Osteoblast (primary cell): ENCODE measurements at regions not wholly inside any gene's neighbourhood (a gene's known extent, or its start where the extent isn't known, plus 50 kb on each side); places are given as distances from the start of the nearest gene placed in this dataset.

Experiments
- DNase-seq: peaks from one replicate; pipeline ENCODE4 v3.0.0; 2011; ENCODE audit warnings: low spot score, mixed read lengths; ENCODE audit not compliant: insufficient read length; ENCODE audit errors: missing footprints
- H2AFZ ChIP-seq: 2 replicates; pipeline ENCODE4 v1.6.0; 2011; ENCODE audit warnings: mild to moderate bottlenecking, low read length
- H3K27ac ChIP-seq: 2 replicates; pipeline ENCODE4 v1.5.1; 2011; ENCODE audit warnings: mild to moderate bottlenecking, low read depth, low read length, moderate library complexity
- H3K27me3 ChIP-seq: 2 replicates; pipeline ENCODE4 v1.6.0; 2012; ENCODE audit warnings: mild to moderate bottlenecking, control low read depth, inconsistent platforms, low read length, moderate library complexity; ENCODE audit not compliant: insufficient read depth
- H3K36me3 ChIP-seq: 2 replicates; pipeline ENCODE4 v1.5.1; 2011; ENCODE audit warnings: mild to moderate bottlenecking, low read length, control low read depth, moderate library complexity; ENCODE audit not compliant: insufficient read depth
- H3K4me1 ChIP-seq: 2 replicates; pipeline ENCODE4 v1.5.1; 2011; ENCODE audit warnings: mild to moderate bottlenecking, low read length, control low read depth, moderate library complexity; ENCODE audit not compliant: insufficient read depth
- H3K4me2 ChIP-seq: 2 replicates; pipeline ENCODE4 v1.6.0; 2011; ENCODE audit warnings: mild to moderate bottlenecking, low read length; ENCODE audit not compliant: insufficient read depth
- H3K4me3 ChIP-seq: fragments of 200-600 bp; sonication (generic); 3 replicates; pipeline ENCODE4 v1.5.1; 2012; ENCODE audit warnings: mild to moderate bottlenecking, low read length, inconsistent platforms; ENCODE audit not compliant: insufficient read depth
- H3K79me2 ChIP-seq: 2 replicates; pipeline ENCODE4 v1.6.0; 2012; ENCODE audit warnings: mild to moderate bottlenecking, low read length, control low read depth, inconsistent platforms; ENCODE audit not compliant: insufficient read depth
- H3K9me3 ChIP-seq: 2 replicates; pipeline ENCODE4 v1.5.1; 2011; ENCODE audit warnings: low read depth, low read length, control low read depth
- H4K20me1 ChIP-seq: 2 replicates; pipeline ENCODE4 v1.6.0; 2012; ENCODE audit warnings: mild to moderate bottlenecking, low read length, control low read depth; ENCODE audit not compliant: insufficient read depth
- TF ChIP-seq, protein P1 (sequence below): IDR thresholded peaks from 2 replicates; pipeline ENCODE4 v1.5.1; 2011; ENCODE audit warnings: mild to moderate bottlenecking, low read depth, low read length, moderate library complexity; ENCODE audit errors: extremely low read depth

GRCh38 chr14:39722547-39723273 lies 290.5 kb upstream of the FBXO33 start:
- H3K36me3 ChIP-seq: no peaks in the 10 kb centered on the region
- no peaks in the 10 kb centered on the region for H3K9me3 ChIP-seq
- no peaks in the 10 kb centered on the region for H3K4me1 ChIP-seq
- TF ChIP-seq, protein P1, sequence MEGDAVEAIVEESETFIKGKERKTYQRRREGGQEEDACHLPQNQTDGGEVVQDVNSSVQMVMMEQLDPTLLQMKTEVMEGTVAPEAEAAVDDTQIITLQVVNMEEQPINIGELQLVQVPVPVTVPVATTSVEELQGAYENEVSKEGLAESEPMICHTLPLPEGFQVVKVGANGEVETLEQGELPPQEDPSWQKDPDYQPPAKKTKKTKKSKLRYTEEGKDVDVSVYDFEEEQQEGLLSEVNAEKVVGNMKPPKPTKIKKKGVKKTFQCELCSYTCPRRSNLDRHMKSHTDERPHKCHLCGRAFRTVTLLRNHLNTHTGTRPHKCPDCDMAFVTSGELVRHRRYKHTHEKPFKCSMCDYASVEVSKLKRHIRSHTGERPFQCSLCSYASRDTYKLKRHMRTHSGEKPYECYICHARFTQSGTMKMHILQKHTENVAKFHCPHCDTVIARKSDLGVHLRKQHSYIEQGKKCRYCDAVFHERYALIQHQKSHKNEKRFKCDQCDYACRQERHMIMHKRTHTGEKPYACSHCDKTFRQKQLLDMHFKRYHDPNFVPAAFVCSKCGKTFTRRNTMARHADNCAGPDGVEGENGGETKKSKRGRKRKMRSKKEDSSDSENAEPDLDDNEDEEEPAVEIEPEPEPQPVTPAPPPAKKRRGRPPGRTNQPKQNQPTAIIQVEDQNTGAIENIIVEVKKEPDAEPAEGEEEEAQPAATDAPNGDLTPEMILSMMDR: no peak
- H3K4me3 ChIP-seq: no peak overlapping the region
- H3K79me2 ChIP-seq: no peaks in the 10 kb centered on the region
- H3K27me3 ChIP-seq: no peaks in the 10 kb centered on the region
- no peaks in the 10 kb centered on the region for H4K20me1 ChIP-seq
- no peak for DNase-seq
- no peak overlapping the region for H2AFZ ChIP-seq
- no peak overlapping the region for H3K4me2 ChIP-seq
- H3K27ac ChIP-seq: no peak overlapping the region

- no peak overlapping the region for H3K4me3 ChIP-seq
- no peak overlapping the region for H3K27ac ChIP-seq
- H3K79me2 ChIP-seq: no peaks in the 10 kb centered on the region
- H4K20me1 ChIP-seq: no peaks in the 10 kb centered on the region
- H2AFZ ChIP-seq: no peak overlapping the region
- no peak for DNase-seq
- H3K4me1 ChIP-seq: no peaks in the 10 kb centered on the region
- H3K36me3 ChIP-seq: no peaks in the 10 kb centered on the region
- no peaks in the 10 kb centered on the region for H3K9me3 ChIP-seq
- TF ChIP-seq, protein P1: no peak
- H3K4me2 ChIP-seq: no peak overlapping the region
- H3K27me3 ChIP-seq: no peaks in the 10 kb centered on the region
Observed at GRCh38 chr14:39716987-39717570, 284.8 kb upstream of the FBXO33 start.

- no peak for DNase-seq
- Histone ChIP-seq H3K27me3 (no peaks in the 10 kb centered on the region), H3K79me2 (no peaks in the 10 kb centered on the region), H3K4me2 (no peak overlapping the region), H2AFZ (no peak overlapping the region), H3K27ac (no peak overlapping the region), H4K20me1 (no peaks in the 10 kb centered on the region), H3K36me3 (no peaks in the 10 kb centered on the region), H3K4me3 (no peak overlapping the region), H3K9me3 (no peaks in the 10 kb centered on the region), H3K4me1 (no peaks in the 10 kb centered on the region)
- TF ChIP-seq, protein P1: no peak
Observed at GRCh38 chr14:39712293-39712999, 280.2 kb upstream of the FBXO33 start.

DNA sequence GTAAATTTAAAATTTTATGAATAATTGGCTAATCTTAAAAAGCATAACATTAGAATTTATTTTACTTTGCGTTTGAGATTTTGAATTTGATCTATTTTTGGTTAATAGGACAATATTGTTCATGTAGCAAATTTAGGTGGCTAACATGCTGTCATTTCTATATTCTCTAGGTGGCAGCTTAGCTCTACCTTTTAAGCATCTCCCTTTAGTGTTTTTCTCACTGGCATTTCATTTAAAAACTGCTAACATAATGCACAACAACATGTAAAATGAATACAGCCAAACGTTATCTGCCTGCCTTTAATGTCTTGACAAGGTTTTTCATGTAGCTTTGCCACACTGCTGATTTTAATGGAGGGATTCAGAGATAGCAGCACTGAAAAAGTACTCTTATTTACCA lies 272.4 kb upstream of the FBXO33 start:
- no peaks in the 10 kb centered on the region for H3K79me2 ChIP-seq
- H2AFZ ChIP-seq: no peak overlapping the region
- DNase-seq: no peak
- no peak overlapping the region for H3K27ac ChIP-seq
- H4K20me1 ChIP-seq: no peaks in the 10 kb centered on the region
- no peaks in the 10 kb centered on the region for H3K4me1 ChIP-seq
- TF ChIP-seq, protein P1: no peak
- no peaks in the 10 kb centered on the region for H3K9me3 ChIP-seq
- no peak overlapping the region for H3K4me3 ChIP-seq
- H3K36me3 ChIP-seq: no peaks in the 10 kb centered on the region
- H3K27me3 ChIP-seq: no peaks in the 10 kb centered on the region
- no peak overlapping the region for H3K4me2 ChIP-seq
